ENCODE measurements at regions not wholly inside any gene's neighbourhood (a gene's known extent, or its start where the extent isn't known, plus 50 kb on each side); places are given as distances from the start of the nearest gene placed in this dataset.

DNA sequence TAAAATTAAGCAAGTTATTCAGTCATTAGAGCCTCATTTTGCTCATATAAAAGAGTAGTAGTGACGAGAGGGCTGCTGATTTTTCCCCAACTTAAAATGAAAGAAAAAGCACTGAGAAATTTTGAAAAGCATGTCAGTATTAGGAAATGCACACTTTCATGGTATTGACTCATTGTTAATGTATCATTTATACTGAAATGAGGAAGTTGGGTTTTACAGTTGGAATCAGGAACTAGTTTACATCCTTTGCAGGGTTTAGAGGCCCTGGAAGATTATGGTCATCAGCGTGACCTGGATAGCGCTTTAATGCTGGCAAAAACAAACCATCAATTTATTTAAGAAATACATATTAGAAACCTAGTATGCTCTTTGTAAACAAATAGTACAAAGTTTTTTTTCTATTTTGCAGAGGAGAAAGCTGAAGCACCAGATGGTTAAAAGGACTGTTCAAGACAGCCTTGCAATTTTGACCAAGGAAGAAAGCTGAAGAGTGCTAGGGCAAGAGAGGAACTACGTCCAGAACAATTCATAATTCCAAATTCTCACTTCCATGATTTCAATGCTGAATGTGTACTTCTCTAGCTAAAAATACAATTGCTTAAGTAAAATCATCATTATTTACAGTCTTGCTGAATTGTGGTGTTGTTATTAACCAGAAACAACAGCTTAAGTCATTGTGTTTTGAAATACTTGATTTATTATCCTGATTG is 94.8 kb upstream of the SGIP1 start:
- no peak for TF ChIP-seq EZH2 (IDR thresholded peaks at IDR 0.05; ENCODE audit: insufficient read depth, poor library complexity, severe bottlenecking)
- TF ChIP-seq EZH2phosphoT487 (IDR thresholded peaks at IDR 0.05; ENCODE audit: insufficient read depth, low read depth) = no peak

Data from GM23248 (cell line).